ENCODE measurements at regions not wholly inside any gene's neighbourhood (a gene's known extent, or its start where the extent isn't known, plus 50 kb on each side); places are given as distances from the start of the nearest gene placed in this dataset.

- no peaks in the 10 kb centered on the region for H3K4me1 ChIP-seq (ENCODE audit: control insufficient read depth in 4 of 4, insufficient read depth in 4 of 4, low read length in 3 of 4)
- WGBS: 80% methylated on average over 3 of the region's 3 CpGs
- no peak overlapping the region for H3K27ac ChIP-seq (ENCODE audit: low read depth in 1 of 2, low read length in 2 of 2)
- TF ChIP-seq MAX (IDR thresholded peaks at IDR 0.05) (no peak), HNF4A (conservative IDR thresholded peaks at IDR 0.05) (no peak), EGR1 (IDR thresholded peaks at IDR 0.05; ENCODE audit: low read depth in 2 of 2) (no peak), RXRA (IDR thresholded peaks at IDR 0.05) (no peak), TAF1 (conservative IDR thresholded peaks at IDR 0.05) (no peak), ZBTB33 (IDR thresholded peaks at IDR 0.05) (no peak)
- no peak for DNase-seq (ENCODE audit: low spot score)
- H3K9me3 ChIP-seq (ENCODE audit: control insufficient read depth in 4 of 4, low read length in 3 of 4): no peaks in the 10 kb centered on the region
- H3K9ac ChIP-seq (ENCODE audit: low read depth in 1 of 2, low read length in 2 of 2): no peak overlapping the region
- H3K36me3 ChIP-seq (ENCODE audit: control insufficient read depth in 4 of 4, insufficient read depth in 3 of 4, low read depth in 1 of 4, low read length in 3 of 4): no peaks in the 10 kb centered on the region
- H3K4me3 ChIP-seq (ENCODE audit: low read depth in 1 of 3, low read length in 3 of 3): no peak overlapping the region
- H3K27me3 ChIP-seq (ENCODE audit: control insufficient read depth in 4 of 4, insufficient read depth in 4 of 4, low read length in 3 of 4): no peaks in the 10 kb centered on the region
Observed at GRCh38 chr12:67534046-67534445, 114.5 kb upstream of the DYRK2 start.

GRCh38 chr12:67534681-67535080 is 113.9 kb upstream of the DYRK2 start:
- Histone ChIP-seq H3K4me1 (ENCODE audit: control insufficient read depth in 4 of 4, insufficient read depth in 4 of 4, low read length in 3 of 4) (no peaks in the 10 kb centered on the region), H3K27ac (ENCODE audit: low read depth in 1 of 2, low read length in 2 of 2) (no peak overlapping the region), H3K9ac (ENCODE audit: low read depth in 1 of 2, low read length in 2 of 2) (no peak overlapping the region), H3K9me3 (ENCODE audit: control insufficient read depth in 4 of 4, low read length in 3 of 4) (no peaks in the 10 kb centered on the region), H3K27me3 (ENCODE audit: control insufficient read depth in 4 of 4, insufficient read depth in 4 of 4, low read length in 3 of 4) (no peaks in the 10 kb centered on the region), H3K4me3 (ENCODE audit: low read depth in 1 of 3, low read length in 3 of 3) (no peak overlapping the region), H3K36me3 (ENCODE audit: control insufficient read depth in 4 of 4, insufficient read depth in 3 of 4, low read depth in 1 of 4, low read length in 3 of 4) (no peaks in the 10 kb centered on the region)
- DNase-seq (ENCODE audit: low spot score): no peak
- TF ChIP-seq GABPA (IDR thresholded peaks at IDR 0.05 in 1 of 2, conservative IDR thresholded peaks at IDR 0.05 in 1 of 2) (no peak), ZBTB33 (IDR thresholded peaks at IDR 0.05) (no peak)
- WGBS: 81% methylated on average over 4 of the region's 4 CpGs

GRCh38 chr12:67535176-67535575 is 113.4 kb upstream of the DYRK2 start:
- 74% methylated on average over 6 of the region's 6 CpGs for WGBS
- Histone ChIP-seq H3K27ac (ENCODE audit: low read depth in 1 of 2, low read length in 2 of 2) (no peak overlapping the region), H3K9me3 (ENCODE audit: control insufficient read depth in 4 of 4, low read length in 3 of 4) (no peaks in the 10 kb centered on the region), H3K9ac (ENCODE audit: low read depth in 1 of 2, low read length in 2 of 2) (no peak overlapping the region), H3K27me3 (ENCODE audit: control insufficient read depth in 4 of 4, insufficient read depth in 4 of 4, low read length in 3 of 4) (no peaks in the 10 kb centered on the region), H3K4me1 (ENCODE audit: control insufficient read depth in 4 of 4, insufficient read depth in 4 of 4, low read length in 3 of 4) (no peaks in the 10 kb centered on the region), H3K36me3 (ENCODE audit: control insufficient read depth in 4 of 4, insufficient read depth in 3 of 4, low read depth in 1 of 4, low read length in 3 of 4) (no peaks in the 10 kb centered on the region), H3K4me3 (ENCODE audit: low read depth in 1 of 3, low read length in 3 of 3) (no peak overlapping the region)
- TF ChIP-seq EGR1 (IDR thresholded peaks at IDR 0.05; ENCODE audit: low read depth in 2 of 2) (no peak), FOXA1 (IDR thresholded peaks at IDR 0.05) (no peak), GABPA (IDR thresholded peaks at IDR 0.05 in 1 of 2, conservative IDR thresholded peaks at IDR 0.05 in 1 of 2) (no peak), CTCF (IDR thresholded peaks at IDR 0.05; ENCODE audit: low read depth, low read length, missing input control) (no peak), SP1 (IDR thresholded peaks at IDR 0.05) (no peak), MAX (IDR thresholded peaks at IDR 0.05) (no peak), JUND (IDR thresholded peaks at IDR 0.05) (no peak), YY1 (IDR thresholded peaks at IDR 0.05) (no peak), FOXA2 (IDR thresholded peaks at IDR 0.05) (no peak), TAF1 (conservative IDR thresholded peaks at IDR 0.05) (no peak), NR2F2 (IDR thresholded peaks at IDR 0.05) (no peak), HNF4G (IDR thresholded peaks at IDR 0.05) (no peak)
- no peak for DNase-seq (ENCODE audit: low spot score)
